Body of pancreas (tissue), 4 donors: ENCODE measurements at regions not wholly inside any gene's neighbourhood (a gene's known extent, or its start where the extent isn't known, plus 50 kb on each side); places are given as distances from the start of the nearest gene placed in this dataset.
"Not testable (repeated sequence)": the region's sequence is repeated elsewhere in the genome, so short reads cannot be mapped to it uniquely, and the experiment has no call there.

Experiments used
- ATAC-seq: fragments of 150-250 bp; one replicate; pipeline ENCODE4 v1.9.1; 2016
- DNase-seq, 4 donors: peaks; one replicate each; pipeline ENCODE4 v3.0.0-alpha.2; 2019
- H3K27ac ChIP-seq, 4 donors: fragments of 200-600 bp; sonication (generic); 1 replicate in 3 of 4; 2 replicates in 1 of 4; pipeline versions ENCODE4 v1.5.1 to v1.6.1; 2016 to 2019; ENCODE audit warnings: mild to moderate bottlenecking in 1 of 4, mixed read lengths in 1 of 4, moderate library complexity in 1 of 4
- H3K27me3 ChIP-seq, 2 donors: fragments of 200-600 bp; sonication (generic); one replicate each; pipeline ENCODE4 v1.6.0; 2016; ENCODE audit warnings: mild to moderate bottlenecking in 1 of 2
- H3K36me3 ChIP-seq, 2 donors: fragments of 200-600 bp; sonication (generic); replicated peaks in 1 of 2; 2 replicates each; pipeline ENCODE4 v1.5.1; 2016; ENCODE audit warnings: low read depth in 2 of 2; ENCODE audit not compliant: insufficient read depth in 1 of 2
- H3K4me1 ChIP-seq: fragments of 200-600 bp; sonication (generic); one replicate; pipeline ENCODE4 v1.6.0; 2016
- H3K4me3 ChIP-seq, 2 donors: fragments of 200-600 bp; sonication (generic); 1 replicate in 1 of 2; 2 replicates in 1 of 2; pipeline ENCODE4 v1.5.1; 2016 to 2019
- H3K9me3 ChIP-seq, 3 donors: fragments of 200-600 bp; sonication (generic); 1 replicate in 2 of 3; 2 replicates in 1 of 3; pipeline ENCODE4 v1.5.1; 2016
- CTCF ChIP-seq, 7 experiments: fragments of 450-650 bp in 4 of 7; fragments of 200-600 bp in 3 of 7; sonication (generic) in 3 of 7; IDR thresholded peaks; one replicate each; pipeline ENCODE4 v1.5.1; 2016 to 2019; ENCODE audit warnings: antibody characterized with exemption in 7 of 7
- POLR2A ChIP-seq, 3 donors: fragments of 450-650 bp; IDR thresholded peaks; one replicate each; pipeline ENCODE4 v1.6.1; 2016; ENCODE audit warnings: antibody characterized with exemption in 3 of 3, mild to moderate bottlenecking in 2 of 3
- WGBS, 2 donors: methylation state at CpG; one replicate each; pipeline ENCODE4 v1.1.5; 2017; 5-methylcytosine and 5-hydroxymethylcytosine counted together
- intact Hi-C: fragments of 100-400 bp; cut with DNase I; formaldehyde crosslinking; loops from one replicate; pipeline ENCODE4 v1.15.1; 2023

- H3K4me1 ChIP-seq, result no peaks in the 10 kb centered on the region
- H3K9me3 ChIP-seq, result no peaks in the 10 kb centered on the region
- DNase-seq (no peak), ATAC-seq (no peak)
- no peak overlapping the region for H3K4me3 ChIP-seq
- no peak overlapping the region for H3K27ac ChIP-seq
- no peak for TF ChIP-seq CTCF (IDR thresholded peaks at IDR 0.05)
- no peak for TF ChIP-seq POLR2A (IDR thresholded peaks at IDR 0.05)
- 63 to 66% methylated on average over 1 of the region's 1 CpG for WGBS, 2 donors
- H3K36me3 ChIP-seq, result no peaks in the 10 kb centered on the region
- H3K27me3 ChIP-seq, result no peaks in the 10 kb centered on the region
- intact Hi-C loops, result no loop called here
Observed at GRCh38 chr4:159950707-159951106, 847.8 kb downstream of the RAPGEF2 start.

- no peaks in the 10 kb centered on the region for H3K27me3 ChIP-seq
- TF ChIP-seq CTCF (IDR thresholded peaks at IDR 0.05), result no peak
- no peak for TF ChIP-seq POLR2A (IDR thresholded peaks at IDR 0.05)
- WGBS, 2 donors, result 89 to 92% methylated on average over 4 of the region's 4 CpGs
- H3K4me1 ChIP-seq, result no peaks in the 10 kb centered on the region
- H3K27ac ChIP-seq, result no peak overlapping the region
- no peaks in the 10 kb centered on the region for H3K9me3 ChIP-seq
- no peak overlapping the region for H3K4me3 ChIP-seq
- H3K36me3 ChIP-seq, result no peaks in the 10 kb centered on the region
- DNase-seq, result no peak
- ATAC-seq, result no peak
- intact Hi-C loops, result no loop called here
Observed at GRCh38 chr4:159966746-159967145, 863.9 kb downstream of the RAPGEF2 start.

GRCh38 chr4:159976871-159977482 lies 874.1 kb downstream of the RAPGEF2 start:
- H3K4me3 ChIP-seq, H3K27ac ChIP-seq, H3K27me3 ChIP-seq, DNase-seq, H3K36me3 ChIP-seq, intact Hi-C loops, H3K4me1 ChIP-seq, ATAC-seq, H3K9me3 ChIP-seq: not testable (repeated sequence)
- WGBS, 2 donors, result 62 to 78% methylated on average over 6 of the region's 6 CpGs

- Histone ChIP-seq H3K27me3 (no peaks in the 10 kb centered on the region), H3K27ac (no peak overlapping the region), H3K9me3 (no peaks in the 10 kb centered on the region), H3K4me1 (no peaks in the 10 kb centered on the region), H3K4me3 (no peak overlapping the region), H3K36me3 (no peaks in the 10 kb centered on the region)
- 92 to 95% methylated on average over 9 of the region's 9 CpGs for WGBS, 2 donors
- intact Hi-C loops, result no loop called here
- DNase-seq (no peak), ATAC-seq (no peak)
- TF ChIP-seq POLR2A (IDR thresholded peaks at IDR 0.05) (no peak), CTCF (IDR thresholded peaks at IDR 0.05) (no peak)
Observed at GRCh38 chr4:159977907-159978617, 875.2 kb downstream of the RAPGEF2 start.

GRCh38 chr4:159979351-159979750 lies 876.5 kb downstream of the RAPGEF2 start:
- Histone ChIP-seq H3K27ac (no peak overlapping the region), H3K4me1 (no peaks in the 10 kb centered on the region), H3K27me3 (no peaks in the 10 kb centered on the region), H3K4me3 (no peak overlapping the region), H3K36me3 (no peaks in the 10 kb centered on the region), H3K9me3 (no peaks in the 10 kb centered on the region)
- intact Hi-C loops, result no loop called here
- DNase-seq (no peak), ATAC-seq (no peak)
- WGBS, 2 donors, result 100% methylated on average over 1 of the region's 1 CpG
- TF ChIP-seq CTCF (IDR thresholded peaks at IDR 0.05) (no peak), POLR2A (IDR thresholded peaks at IDR 0.05) (no peak)
